Hematopoietic multipotent progenitor cell (in vitro differentiated cells): ENCODE measurements at regions not wholly inside any gene's neighbourhood (a gene's known extent, or its start where the extent isn't known, plus 50 kb on each side); places are given as distances from the start of the nearest gene placed in this dataset.
"Not testable (repeated sequence)": the region's sequence is repeated elsewhere in the genome, so short reads cannot be mapped to it uniquely, and the experiment has no call there.

Experiments
- DNase-seq, 3 donors: peaks; one replicate each; pipeline ENCODE4 v3.0.0-alpha.2; 2011 to 2015; ENCODE audit warnings: low read depth in 2 of 3, low spot score in 2 of 3

- DNase-seq, result no peak
Observed at GRCh38 chr4:77437079-77437478, 168.5 kb upstream of the CXCL13 start.

GRCh38 chr4:77438549-77438948, 167.1 kb upstream of the CXCL13 start:
- DNase-seq, result no peak

- DNase-seq, result no peak
Observed at GRCh38 chr4:77443941-77444340, 161.7 kb upstream of the CXCL13 start.

GRCh38 chr4:77445823-77446222, 159.8 kb upstream of the CXCL13 start:
- DNase-seq, result no peak

GRCh38 chr4:77446601-77447000, 159.0 kb upstream of the CXCL13 start:
- DNase-seq, result no peak

GRCh38 chr4:77449171-77449570, 156.4 kb upstream of the CXCL13 start:
- no peak for DNase-seq

GRCh38 chr4:77450006-77450405, 155.6 kb upstream of the CXCL13 start:
- DNase-seq, result no peak

GRCh38 chr4:77451530-77451929, 154.1 kb upstream of the CXCL13 start:
- DNase-seq, result no peak

- DNase-seq, result not testable (repeated sequence)
Observed at GRCh38 chr4:77452117-77452516, 153.5 kb upstream of the CXCL13 start.

GRCh38 chr4:77453911-77454310, 151.7 kb upstream of the CXCL13 start:
- DNase-seq, result no peak

GRCh38 chr4:77454858-77455257, 150.8 kb upstream of the CXCL13 start:
- DNase-seq, result no peak

GRCh38 chr4:77464100-77464499, 141.5 kb upstream of the CXCL13 start:
- not testable (repeated sequence) for DNase-seq

- peak in 2 of 3 donors; percentile 30 to 55 for DNase-seq
Observed at GRCh38 chr4:77465271-77465670, 140.3 kb upstream of the CXCL13 start.

- DNase-seq, result no peak
Observed at GRCh38 chr4:77466430-77466829, 139.2 kb upstream of the CXCL13 start.

GRCh38 chr4:77471821-77472495, 133.7 kb upstream of the CXCL13 start:
- DNase-seq, result no peak

GRCh38 chr4:77473509-77473908, 132.1 kb upstream of the CXCL13 start:
- peak in 2 of 3 donors; percentile 9 to 34 for DNase-seq

GRCh38 chr4:77481856-77482255, 123.8 kb upstream of the CXCL13 start:
- no peak for DNase-seq

- no peak for DNase-seq
Observed at GRCh38 chr4:77488882-77489281, 116.7 kb upstream of the CXCL13 start.

GRCh38 chr4:77493120-77493752, 112.4 kb upstream of the CXCL13 start:
- peak in 2 of 3 donors; percentile 75 to 77 for DNase-seq

- DNase-seq, result peak in 1 of 3 donors; percentile 3
Observed at GRCh38 chr4:77493829-77494551, 111.6 kb upstream of the CXCL13 start.

- peak in 2 of 3 donors; percentile 9 to 13 for DNase-seq
Observed at GRCh38 chr4:77496457-77496856, 109.2 kb upstream of the CXCL13 start.

- DNase-seq, result no peak
Observed at GRCh38 chr4:77500801-77501200, 104.8 kb upstream of the CXCL13 start.
